Umbilical cord (tissue), 1 donor: ENCODE measurements at regions not wholly inside any gene's neighbourhood (a gene's known extent, or its start where the extent isn't known, plus 50 kb on each side); places are given as distances from the start of the nearest gene placed in this dataset.
"Not testable (repeated sequence)": the region's sequence is repeated elsewhere in the genome, so short reads cannot be mapped to it uniquely, and the experiment has no call there.

Experiments
- DNase-seq: peaks from one replicate; pipeline ENCODE4 v3.0.0-alpha.2; 2015; ENCODE audit warnings: low spot score

GRCh38 chr15:96042734-96043224 lies 287.7 kb upstream of the NR2F2 start:
- peak; percentile 36 for DNase-seq

- DNase-seq, result no peak
Observed at GRCh38 chr15:96043591-96044171, 286.8 kb upstream of the NR2F2 start.

- no peak for DNase-seq
Observed at GRCh38 chr15:96046620-96047240, 283.8 kb upstream of the NR2F2 start.

DNA sequence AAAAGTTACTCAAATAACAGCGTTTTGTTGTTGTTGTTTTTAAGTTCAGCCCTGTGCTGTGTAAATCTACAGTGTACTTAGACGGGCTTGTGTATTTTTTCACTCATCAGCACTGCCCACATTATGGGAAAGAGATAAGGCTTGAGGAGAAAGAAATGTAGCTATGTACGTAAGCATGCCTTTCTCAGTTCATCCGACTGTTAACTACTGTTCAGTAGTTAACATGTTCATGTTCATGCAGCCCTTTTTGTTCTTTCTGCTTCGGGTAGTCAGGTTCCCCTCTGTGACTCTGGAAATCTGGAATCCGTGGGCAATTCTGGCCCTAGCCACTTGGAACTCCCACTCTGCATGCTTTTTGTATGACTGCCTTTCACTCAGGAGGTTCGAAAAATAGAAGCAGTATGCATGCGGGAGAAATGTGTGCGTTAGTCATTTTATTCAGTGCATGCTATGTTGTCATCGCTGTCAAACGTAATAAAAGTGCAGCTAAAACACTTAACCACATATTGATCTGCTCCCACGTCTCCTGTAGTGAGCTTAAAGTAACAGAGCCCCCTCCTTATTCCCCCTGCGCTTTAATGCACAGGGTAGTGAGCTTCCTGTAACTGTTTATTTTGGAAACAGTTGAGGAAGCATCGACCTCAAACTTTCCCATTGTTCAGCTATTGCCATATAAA lies 283.1 kb upstream of the NR2F2 start:
- peak; percentile 53 for DNase-seq

DNA sequence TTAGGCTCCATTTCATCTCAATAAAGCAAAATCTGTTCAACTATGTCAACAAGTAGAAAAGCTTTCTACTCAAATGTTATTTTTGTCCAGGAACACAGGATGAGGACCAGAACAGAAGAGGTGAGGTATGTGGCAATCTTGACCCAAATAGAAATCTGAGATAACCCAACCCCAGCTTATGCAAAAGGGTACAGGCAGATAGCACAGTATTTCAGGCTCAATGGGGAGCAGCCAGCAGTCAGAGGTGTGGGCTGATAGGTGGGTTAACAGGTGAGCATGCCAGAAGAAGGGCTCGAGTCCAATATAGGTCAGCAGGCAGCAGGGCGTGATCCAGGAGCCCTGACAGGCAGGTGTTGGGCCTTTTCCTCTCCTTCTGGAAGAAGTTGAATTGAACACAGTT lies 281.2 kb upstream of the NR2F2 start:
- DNase-seq, result no peak

DNA sequence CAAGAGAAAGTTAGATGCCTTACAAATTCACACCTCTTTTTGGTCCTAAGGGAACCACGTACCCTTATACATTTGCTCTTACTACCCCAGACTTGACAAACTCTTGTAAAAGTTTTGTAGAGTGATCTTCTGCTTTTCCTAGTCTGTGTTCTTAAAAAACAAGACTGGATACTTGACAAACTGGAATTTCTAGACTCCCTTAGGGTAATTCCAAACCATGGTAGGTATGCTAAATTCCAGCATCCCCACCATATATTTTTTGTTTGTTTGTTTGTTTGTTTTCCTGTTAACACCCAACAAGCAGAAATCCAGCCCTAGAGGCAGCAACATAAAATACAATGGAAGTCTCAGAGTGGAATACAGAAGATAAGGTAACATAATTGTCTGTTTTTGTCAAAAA lies 280.7 kb upstream of the NR2F2 start:
- DNase-seq, result no peak

DNA sequence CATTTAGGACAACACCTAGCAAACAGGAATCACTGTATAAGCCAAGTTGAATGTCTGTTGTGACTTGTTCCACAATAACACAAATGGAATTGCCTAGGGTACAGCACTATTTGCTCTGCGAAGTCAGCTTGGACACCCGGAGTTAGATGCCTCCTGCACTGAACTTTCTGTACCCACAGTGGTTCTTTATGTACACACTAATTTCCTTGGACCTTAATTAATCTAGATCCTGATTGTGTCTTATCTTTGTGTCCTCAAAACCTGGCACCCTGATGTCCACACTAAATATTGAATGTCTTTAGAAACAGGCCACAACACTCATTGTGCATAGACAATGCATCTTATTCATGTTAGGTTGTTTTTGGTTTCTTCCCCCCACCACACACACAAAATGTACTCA lies 278.9 kb upstream of the NR2F2 start:
- no peak for DNase-seq

DNA sequence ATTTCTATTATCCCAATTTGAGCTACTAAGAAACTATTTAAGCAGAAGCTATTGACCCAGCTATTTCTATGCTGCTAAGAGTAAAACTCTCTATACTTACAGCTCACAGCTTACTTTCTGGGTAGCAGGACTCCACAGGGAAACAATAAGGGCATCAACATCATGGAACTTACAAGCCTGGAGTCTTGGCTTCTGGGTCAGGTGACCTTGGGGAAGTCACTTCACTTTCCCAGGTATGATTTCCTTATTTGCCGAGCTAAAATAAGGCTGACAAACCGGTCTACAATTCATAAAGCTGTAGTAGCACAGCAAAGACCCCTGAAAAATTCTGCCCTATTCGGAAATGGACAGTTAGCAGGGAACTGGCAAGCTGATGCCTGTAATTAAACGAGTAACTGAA lies 278.3 kb upstream of the NR2F2 start:
- DNase-seq, result no peak

GRCh38 chr15:96052572-96053030 lies 277.9 kb upstream of the NR2F2 start:
- no peak for DNase-seq

DNA sequence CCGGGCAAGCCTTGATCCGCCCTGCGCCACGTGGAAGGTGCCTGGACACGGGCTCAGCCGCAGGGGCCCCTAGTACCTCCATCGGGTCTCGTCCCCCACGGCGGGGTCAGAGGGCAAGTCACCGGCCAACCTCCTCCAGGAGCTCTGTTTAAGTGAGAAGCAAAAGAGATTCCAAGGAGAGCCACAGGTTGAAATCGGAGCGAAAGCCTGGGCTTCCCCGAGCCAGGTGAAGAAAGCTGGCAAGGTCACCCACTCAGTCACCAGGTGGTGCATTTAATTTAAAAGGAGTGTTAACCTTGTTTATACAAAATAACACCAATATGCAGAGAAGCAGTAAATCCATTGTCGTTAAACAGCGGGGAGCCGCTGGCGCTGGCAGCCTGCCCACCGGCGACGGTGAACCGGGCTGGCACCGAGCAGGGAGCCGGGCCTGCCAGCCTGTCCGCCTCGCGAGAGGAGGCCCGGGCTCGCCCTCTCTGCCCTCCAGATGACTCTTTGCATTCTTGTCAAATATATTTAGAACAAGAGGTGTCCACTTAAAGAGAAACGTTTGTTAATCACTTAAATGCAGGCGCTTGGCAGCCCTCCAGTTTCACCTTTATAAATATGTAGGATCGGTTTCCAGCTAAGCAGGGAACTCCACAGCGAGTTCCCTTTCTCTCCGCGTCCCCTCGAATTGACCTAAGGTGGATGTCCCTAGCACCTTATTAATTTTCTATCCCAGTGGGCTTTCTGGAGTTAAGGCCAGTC lies 277.3 kb upstream of the NR2F2 start:
- peak; percentile 33 for DNase-seq

DNA sequence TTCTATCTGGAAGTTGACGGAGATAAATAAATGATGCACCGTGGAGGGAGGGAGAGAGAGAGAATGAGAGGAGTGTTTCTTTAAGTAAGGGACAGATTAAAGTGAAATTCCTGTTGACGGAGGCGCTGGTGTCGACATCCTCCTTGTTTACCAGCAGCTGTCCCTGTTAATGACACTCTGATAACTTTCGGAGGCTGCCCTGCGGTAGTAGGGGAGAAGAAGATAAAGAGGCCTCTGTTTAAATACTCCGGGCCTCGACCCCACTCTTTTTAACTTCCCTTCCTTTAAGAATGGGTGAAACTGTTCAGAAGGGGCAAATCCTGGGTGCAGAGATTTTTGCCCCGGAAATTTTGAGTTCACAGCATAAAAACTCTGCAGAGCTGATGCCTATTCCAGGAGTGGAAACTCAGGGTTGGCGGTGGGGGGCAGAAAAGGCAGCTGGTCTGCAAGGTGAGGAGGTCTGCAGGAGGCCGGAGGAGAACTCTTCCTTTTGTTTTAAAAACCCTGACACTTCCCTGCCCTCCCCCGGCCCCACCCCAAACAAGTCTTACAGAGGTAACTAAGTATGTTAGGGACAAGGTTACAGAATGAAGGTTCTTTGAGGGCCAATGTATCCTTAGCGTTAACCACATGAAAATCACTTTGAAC lies 276.6 kb upstream of the NR2F2 start:
- no peak for DNase-seq

- peak; percentile 50 for DNase-seq
Observed at GRCh38 chr15:96054621-96055020, 275.9 kb upstream of the NR2F2 start.

GRCh38 chr15:96058103-96058851 lies 272.2 kb upstream of the NR2F2 start:
- DNase-seq, result no peak

- DNase-seq, result not testable (repeated sequence)
Observed at GRCh38 chr15:96058852-96059103, 271.7 kb upstream of the NR2F2 start.

DNA sequence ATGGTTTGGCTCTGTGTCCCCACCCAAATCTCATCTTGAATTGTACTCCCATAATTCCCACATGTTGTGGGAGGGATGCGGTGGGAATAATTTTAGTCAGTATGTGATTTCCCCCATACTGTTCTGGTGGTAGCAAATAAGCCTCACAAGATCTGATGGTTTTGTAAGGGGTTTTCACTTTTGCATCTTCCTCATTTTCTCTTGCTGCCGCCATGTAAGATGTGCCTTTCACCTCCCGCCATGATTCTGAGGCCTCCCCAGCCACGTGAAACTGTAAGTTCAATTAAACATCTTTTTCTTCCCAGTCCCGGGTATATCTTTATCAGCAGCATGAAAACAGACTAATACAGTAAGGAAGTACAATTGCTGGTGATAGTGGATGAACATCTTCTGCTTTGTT lies 269.9 kb upstream of the NR2F2 start:
- not testable (repeated sequence) for DNase-seq

DNA sequence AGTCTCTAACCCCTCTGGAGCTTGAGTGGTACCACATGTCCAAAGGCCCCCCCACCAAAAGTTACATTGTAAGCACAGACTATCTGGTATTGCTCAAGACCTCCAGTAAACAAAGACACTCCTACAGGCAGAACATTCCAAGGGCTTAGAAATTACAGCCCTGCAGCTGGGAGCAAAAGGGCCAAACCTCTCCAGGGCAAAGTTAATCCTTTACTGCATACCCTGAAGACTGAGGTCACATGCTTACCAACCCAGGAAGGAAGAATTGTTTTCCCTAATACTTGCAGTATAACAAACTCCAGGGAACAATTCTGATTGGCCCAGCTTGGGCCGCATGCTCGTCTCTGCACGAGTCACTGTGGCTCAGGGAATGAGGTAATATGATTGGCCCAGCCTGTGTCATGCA lies 266.1 kb upstream of the NR2F2 start:
- DNase-seq, result no peak

GRCh38 chr15:96066126-96066525 lies 264.4 kb upstream of the NR2F2 start:
- DNase-seq, result peak; percentile 62

GRCh38 chr15:96066852-96067495 lies 263.5 kb upstream of the NR2F2 start:
- no peak for DNase-seq

GRCh38 chr15:96067677-96068076 lies 262.8 kb upstream of the NR2F2 start:
- DNase-seq, result no peak

GRCh38 chr15:96068897-96069296 lies 261.6 kb upstream of the NR2F2 start:
- DNase-seq, result no peak

- DNase-seq, result no peak
Observed at GRCh38 chr15:96070636-96071035, 259.9 kb upstream of the NR2F2 start.
